ENCODE measurements at regions not wholly inside any gene's neighbourhood (a gene's known extent, or its start where the extent isn't known, plus 50 kb on each side); places are given as distances from the start of the nearest gene placed in this dataset.

DNA sequence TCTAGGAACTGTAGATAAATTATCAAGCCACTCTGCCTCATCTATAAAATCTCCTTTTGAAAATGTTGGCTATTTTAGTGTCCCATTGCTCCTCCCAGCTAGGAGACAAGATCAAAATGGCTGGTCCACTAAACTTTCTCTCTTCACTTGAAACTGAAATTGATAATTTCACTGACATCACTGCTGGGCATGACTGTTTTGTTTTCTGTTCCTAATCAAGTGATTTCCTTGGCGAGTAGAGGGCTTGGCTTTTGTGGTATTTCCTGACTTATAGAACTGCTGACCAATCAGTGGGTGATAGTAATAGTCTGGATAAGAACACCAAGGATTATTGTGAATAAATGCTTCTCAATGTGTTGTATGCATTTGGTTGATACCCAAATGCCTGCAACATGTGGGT is 2152.9 kb downstream of the ARAP2 start:
- CTCF ChIA-PET = no interaction called here
- DNase-seq = no peak
- Histone ChIP-seq H3K27ac (ENCODE audit: insufficient read depth in 1 of 2, low read depth in 1 of 2, low read length in 2 of 2, poor library complexity in 1 of 2, severe bottlenecking in 2 of 2) (no peak overlapping the region), H3K4me1 (ENCODE audit: control extremely low read depth in 1 of 4, control insufficient read depth in 4 of 4, insufficient read depth in 4 of 4, low read length in 3 of 4) (no peaks in the 10 kb centered on the region), H3K36me3 (ENCODE audit: control insufficient read depth in 4 of 4, insufficient read depth in 4 of 4, low read length in 3 of 4) (no peaks in the 10 kb centered on the region), H3K27me3 (replicated peaks in 2 of 5; ENCODE audit: control insufficient read depth in 4 of 5, insufficient read depth in 5 of 5, low read length in 4 of 5) (no peaks in the 10 kb centered on the region), H3K9me3 (ENCODE audit: control extremely low read depth in 1 of 5, control insufficient read depth in 4 of 5, insufficient read depth in 2 of 5, low read depth in 1 of 5, low read length in 4 of 5) (no peaks in the 10 kb centered on the region), H3K4me3 (ENCODE audit: control insufficient read depth in 1 of 7, extremely low read depth in 1 of 7, insufficient read depth in 4 of 7, low read depth in 2 of 7, low read length in 6 of 7) (no peak overlapping the region)
- POLR2A ChIA-PET = no interaction called here
- WGBS (ENCODE audit: insufficient coverage) = 100% methylated on average over 1 of the region's 1 CpG

GRCh38 chr4:34094114-34094513 is 2150.2 kb downstream of the ARAP2 start:
- no peak overlapping the region for H3K4me3 ChIP-seq (ENCODE audit: control insufficient read depth in 1 of 7, extremely low read depth in 1 of 7, insufficient read depth in 4 of 7, low read depth in 2 of 7, low read length in 6 of 7)
- no peaks in the 10 kb centered on the region for H3K4me1 ChIP-seq (ENCODE audit: control extremely low read depth in 1 of 4, control insufficient read depth in 4 of 4, insufficient read depth in 4 of 4, low read length in 3 of 4)
- no peaks in the 10 kb centered on the region for H3K9me3 ChIP-seq (ENCODE audit: control extremely low read depth in 1 of 5, control insufficient read depth in 4 of 5, insufficient read depth in 2 of 5, low read depth in 1 of 5, low read length in 4 of 5)
- H3K27ac ChIP-seq (ENCODE audit: insufficient read depth in 1 of 2, low read depth in 1 of 2, low read length in 2 of 2, poor library complexity in 1 of 2, severe bottlenecking in 2 of 2) = no peak overlapping the region
- ChIA-PET CTCF (no interaction called here), POLR2A (no interaction called here)
- no peaks in the 10 kb centered on the region for H3K36me3 ChIP-seq (ENCODE audit: control insufficient read depth in 4 of 4, insufficient read depth in 4 of 4, low read length in 3 of 4)
- DNase-seq = no peak
- H3K27me3 ChIP-seq (replicated peaks in 2 of 5; ENCODE audit: control insufficient read depth in 4 of 5, insufficient read depth in 5 of 5, low read length in 4 of 5) = no peaks in the 10 kb centered on the region

GRCh38 chr4:34105311-34105710 is 2139.0 kb downstream of the ARAP2 start:
- H3K27ac ChIP-seq (ENCODE audit: insufficient read depth in 1 of 2, low read depth in 1 of 2, low read length in 2 of 2, poor library complexity in 1 of 2, severe bottlenecking in 2 of 2) = no peak overlapping the region
- H3K4me1 ChIP-seq (ENCODE audit: control extremely low read depth in 1 of 4, control insufficient read depth in 4 of 4, insufficient read depth in 4 of 4, low read length in 3 of 4) = no peaks in the 10 kb centered on the region
- no peaks in the 10 kb centered on the region for H3K36me3 ChIP-seq (ENCODE audit: control insufficient read depth in 4 of 4, insufficient read depth in 4 of 4, low read length in 3 of 4)
- no peak for DNase-seq
- H3K27me3 ChIP-seq (replicated peaks in 2 of 5; ENCODE audit: control insufficient read depth in 4 of 5, insufficient read depth in 5 of 5, low read length in 4 of 5) = no peaks in the 10 kb centered on the region
- POLR2A ChIA-PET = no interaction called here
- CTCF ChIA-PET = no interaction called here
- no peak overlapping the region for H3K4me3 ChIP-seq (ENCODE audit: control insufficient read depth in 1 of 7, extremely low read depth in 1 of 7, insufficient read depth in 4 of 7, low read depth in 2 of 7, low read length in 6 of 7)
- 86% methylated on average over 1 of the region's 1 CpG for WGBS (ENCODE audit: insufficient coverage)
- no peaks in the 10 kb centered on the region for H3K9me3 ChIP-seq (ENCODE audit: control extremely low read depth in 1 of 5, control insufficient read depth in 4 of 5, insufficient read depth in 2 of 5, low read depth in 1 of 5, low read length in 4 of 5)

DNA sequence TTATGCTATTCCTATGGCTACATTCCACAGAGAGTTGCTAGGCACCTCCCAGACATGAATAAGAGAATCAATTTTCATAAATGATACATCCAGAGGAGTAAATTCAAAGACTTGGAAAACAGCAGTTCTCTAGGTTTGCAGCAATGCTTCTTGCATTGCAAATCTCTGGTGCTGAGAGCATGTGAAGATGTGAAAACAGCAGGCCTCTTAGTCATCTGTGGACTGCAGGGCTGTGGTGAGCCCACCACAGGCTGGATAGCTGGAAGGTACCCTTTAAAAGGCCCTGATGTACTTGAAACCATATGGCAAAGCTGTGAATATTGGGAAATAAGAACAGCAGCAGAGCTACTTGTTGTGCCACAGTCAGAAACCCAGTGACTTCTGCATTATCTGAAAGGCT is 2135.9 kb downstream of the ARAP2 start:
- CTCF ChIA-PET = no interaction called here
- POLR2A ChIA-PET = interaction anchor here (0.7 kb wide), 1 partner anchor 71 kb away, joined by 3 read pairs; no protein-coding TSS in a partner anchor

GRCh38 chr4:34112573-34112972 is 2131.7 kb downstream of the ARAP2 start:
- Histone ChIP-seq H3K9me3 (ENCODE audit: control extremely low read depth in 1 of 5, control insufficient read depth in 4 of 5, insufficient read depth in 2 of 5, low read depth in 1 of 5, low read length in 4 of 5) (no peaks in the 10 kb centered on the region), H3K4me1 (ENCODE audit: control extremely low read depth in 1 of 4, control insufficient read depth in 4 of 4, insufficient read depth in 4 of 4, low read length in 3 of 4) (no peaks in the 10 kb centered on the region), H3K27ac (ENCODE audit: insufficient read depth in 1 of 2, low read depth in 1 of 2, low read length in 2 of 2, poor library complexity in 1 of 2, severe bottlenecking in 2 of 2) (no peak overlapping the region), H3K27me3 (replicated peaks in 2 of 5; ENCODE audit: control insufficient read depth in 4 of 5, insufficient read depth in 5 of 5, low read length in 4 of 5) (no peaks in the 10 kb centered on the region), H3K36me3 (ENCODE audit: control insufficient read depth in 4 of 4, insufficient read depth in 4 of 4, low read length in 3 of 4) (no peaks in the 10 kb centered on the region), H3K4me3 (ENCODE audit: control insufficient read depth in 1 of 7, extremely low read depth in 1 of 7, insufficient read depth in 4 of 7, low read depth in 2 of 7, low read length in 6 of 7) (no peak overlapping the region)
- no CpG with 5 or more reads among the region's 2 CpGs for WGBS (ENCODE audit: insufficient coverage)
- no peak for DNase-seq
- ChIA-PET POLR2A (no interaction called here), CTCF (no interaction called here)

More for the DNA sequence above, 2135.9 kb downstream of the ARAP2 start:
- Histone ChIP-seq H3K27me3 (replicated peaks in 2 of 5; ENCODE audit: control insufficient read depth in 4 of 5, insufficient read depth in 5 of 5, low read length in 4 of 5) (no peaks in the 10 kb centered on the region), H3K4me3 (ENCODE audit: control insufficient read depth in 1 of 7, extremely low read depth in 1 of 7, insufficient read depth in 4 of 7, low read depth in 2 of 7, low read length in 6 of 7) (no peak overlapping the region), H3K36me3 (ENCODE audit: control insufficient read depth in 4 of 4, insufficient read depth in 4 of 4, low read length in 3 of 4) (no peaks in the 10 kb centered on the region), H3K4me1 (ENCODE audit: control extremely low read depth in 1 of 4, control insufficient read depth in 4 of 4, insufficient read depth in 4 of 4, low read length in 3 of 4) (no peaks in the 10 kb centered on the region), H3K9me3 (ENCODE audit: control extremely low read depth in 1 of 5, control insufficient read depth in 4 of 5, insufficient read depth in 2 of 5, low read depth in 1 of 5, low read length in 4 of 5) (no peaks in the 10 kb centered on the region), H3K27ac (ENCODE audit: insufficient read depth in 1 of 2, low read depth in 1 of 2, low read length in 2 of 2, poor library complexity in 1 of 2, severe bottlenecking in 2 of 2) (no peak overlapping the region)
- DNase-seq = no peak

DNA sequence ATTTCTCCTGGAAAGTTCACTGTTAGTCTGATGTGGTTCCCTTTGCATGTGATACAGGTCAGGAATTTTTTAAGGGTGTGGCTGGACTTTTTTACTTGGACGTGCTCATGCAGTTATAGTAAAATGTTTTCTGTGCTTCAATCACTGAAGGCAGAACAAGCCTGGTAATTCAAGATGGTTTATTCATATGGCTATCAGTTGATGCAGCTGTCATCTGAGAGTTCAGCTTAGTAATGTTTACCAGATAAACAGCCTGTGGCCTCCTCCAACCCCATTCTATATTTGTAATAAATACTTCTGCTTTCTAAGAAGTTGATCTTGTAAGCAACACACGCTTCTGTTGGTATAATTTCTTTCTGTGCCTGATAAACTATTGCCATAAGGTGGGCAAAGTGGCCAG is 2105.9 kb downstream of the ARAP2 start:
- Histone ChIP-seq H3K4me3 (ENCODE audit: control insufficient read depth in 1 of 7, extremely low read depth in 1 of 7, insufficient read depth in 4 of 7, low read depth in 2 of 7, low read length in 6 of 7) (no peak overlapping the region), H3K27me3 (replicated peaks in 2 of 5; ENCODE audit: control insufficient read depth in 4 of 5, insufficient read depth in 5 of 5, low read length in 4 of 5) (no peaks in the 10 kb centered on the region), H3K36me3 (ENCODE audit: control insufficient read depth in 4 of 4, insufficient read depth in 4 of 4, low read length in 3 of 4) (no peaks in the 10 kb centered on the region), H3K4me1 (ENCODE audit: control extremely low read depth in 1 of 4, control insufficient read depth in 4 of 4, insufficient read depth in 4 of 4, low read length in 3 of 4) (no peaks in the 10 kb centered on the region), H3K27ac (ENCODE audit: insufficient read depth in 1 of 2, low read depth in 1 of 2, low read length in 2 of 2, poor library complexity in 1 of 2, severe bottlenecking in 2 of 2) (no peak overlapping the region), H3K9me3 (ENCODE audit: control extremely low read depth in 1 of 5, control insufficient read depth in 4 of 5, insufficient read depth in 2 of 5, low read depth in 1 of 5, low read length in 4 of 5) (no peaks in the 10 kb centered on the region)
- no peak for DNase-seq
- ChIA-PET POLR2A (no interaction called here), CTCF (no interaction called here)
- WGBS (ENCODE audit: insufficient coverage) = 100% methylated on average over 1 of the region's 2 CpGs

- ChIA-PET CTCF (no interaction called here), POLR2A (no interaction called here)
- DNase-seq = no peak
These were observed 2105.0 kb downstream of the ARAP2 start for GRCh38 chr4:34139346-34139745.

More at GRCh38 chr4:34139346-34139745, 2105.0 kb downstream of the ARAP2 start:
- H3K4me3 ChIP-seq (ENCODE audit: control insufficient read depth in 1 of 7, extremely low read depth in 1 of 7, insufficient read depth in 4 of 7, low read depth in 2 of 7, low read length in 6 of 7) = no peak overlapping the region
- no peaks in the 10 kb centered on the region for H3K27me3 ChIP-seq (replicated peaks in 2 of 5; ENCODE audit: control insufficient read depth in 4 of 5, insufficient read depth in 5 of 5, low read length in 4 of 5)
- H3K36me3 ChIP-seq (ENCODE audit: control insufficient read depth in 4 of 4, insufficient read depth in 4 of 4, low read length in 3 of 4) = no peaks in the 10 kb centered on the region
- H3K9me3 ChIP-seq (ENCODE audit: control extremely low read depth in 1 of 5, control insufficient read depth in 4 of 5, insufficient read depth in 2 of 5, low read depth in 1 of 5, low read length in 4 of 5) = no peaks in the 10 kb centered on the region
- no peaks in the 10 kb centered on the region for H3K4me1 ChIP-seq (ENCODE audit: control extremely low read depth in 1 of 4, control insufficient read depth in 4 of 4, insufficient read depth in 4 of 4, low read length in 3 of 4)
- H3K27ac ChIP-seq (ENCODE audit: insufficient read depth in 1 of 2, low read depth in 1 of 2, low read length in 2 of 2, poor library complexity in 1 of 2, severe bottlenecking in 2 of 2) = no peak overlapping the region

Data from common myeloid progenitor, CD34-positive (primary cell).